ENCODE measurements at regions not wholly inside any gene's neighbourhood (a gene's known extent, or its start where the extent isn't known, plus 50 kb on each side); places are given as distances from the start of the nearest gene placed in this dataset.
"Not testable (repeated sequence)": the region's sequence is repeated elsewhere in the genome, so short reads cannot be mapped to it uniquely, and the experiment has no call there.

GRCh38 chr15:93948726-93949125 is 282.6 kb upstream of the MCTP2 start:
- DNase-seq (ENCODE audit: low spot score): no peak

GRCh38 chr15:93943586-93943985 is 287.8 kb upstream of the MCTP2 start:
- DNase-seq (ENCODE audit: low spot score): peak; percentile 37

- no peak for DNase-seq (ENCODE audit: low spot score)
Measured at GRCh38 chr15:93942269-93942694, 289.1 kb upstream of the MCTP2 start.

- no peak for DNase-seq (ENCODE audit: low spot score)
Measured at GRCh38 chr15:93941697-93942096, 289.7 kb upstream of the MCTP2 start.

- DNase-seq (ENCODE audit: low spot score): no peak
Measured at GRCh38 chr15:93940226-93940625, 291.1 kb upstream of the MCTP2 start.

GRCh38 chr15:93932164-93932776 is 299.1 kb upstream of the MCTP2 start:
- no peak for DNase-seq (ENCODE audit: low spot score)

GRCh38 chr15:93929375-93930094 is 301.8 kb upstream of the MCTP2 start:
- DNase-seq (ENCODE audit: low spot score): peak; percentile 86

- no peak for DNase-seq (ENCODE audit: low spot score)
Measured at GRCh38 chr15:93920204-93920603, 311.2 kb upstream of the MCTP2 start.

GRCh38 chr15:93918801-93919200 is 312.6 kb upstream of the MCTP2 start:
- DNase-seq (ENCODE audit: low spot score): not testable (repeated sequence)

- no peak for DNase-seq (ENCODE audit: low spot score)
Measured at GRCh38 chr15:93917181-93917580, 314.2 kb upstream of the MCTP2 start.

GRCh38 chr15:93913871-93914270 is 317.5 kb upstream of the MCTP2 start:
- no peak for DNase-seq (ENCODE audit: low spot score)

GRCh38 chr15:93913310-93913709 is 318.1 kb upstream of the MCTP2 start:
- no peak for DNase-seq (ENCODE audit: low spot score)

GRCh38 chr15:93900476-93901400 is 330.6 kb upstream of the MCTP2 start:
- DNase-seq (ENCODE audit: low spot score): no peak

GRCh38 chr15:93899817-93900216 is 331.5 kb upstream of the MCTP2 start:
- no peak for DNase-seq (ENCODE audit: low spot score)

GRCh38 chr15:93897377-93897776 is 334.0 kb upstream of the MCTP2 start:
- no peak for DNase-seq (ENCODE audit: low spot score)

- DNase-seq (ENCODE audit: low spot score): no peak
Measured at GRCh38 chr15:93895976-93896770, 335.2 kb upstream of the MCTP2 start.

- DNase-seq (ENCODE audit: low spot score): no peak
Measured at GRCh38 chr15:93894438-93895036, 336.8 kb upstream of the MCTP2 start.

GRCh38 chr15:93887151-93887550 is 344.2 kb upstream of the MCTP2 start:
- no peak for DNase-seq (ENCODE audit: low spot score)

GRCh38 chr15:93882779-93883178 is 348.6 kb upstream of the MCTP2 start:
- DNase-seq (ENCODE audit: low spot score): no peak

GRCh38 chr15:93882141-93882540 is 349.2 kb upstream of the MCTP2 start:
- DNase-seq (ENCODE audit: low spot score): no peak

GRCh38 chr15:93881310-93881709 is 350.1 kb upstream of the MCTP2 start:
- no peak for DNase-seq (ENCODE audit: low spot score)
